Esophagus muscularis mucosa (tissue), 4 donors: ENCODE measurements at regions not wholly inside any gene's neighbourhood (a gene's known extent, or its start where the extent isn't known, plus 50 kb on each side); places are given as distances from the start of the nearest gene placed in this dataset.
"Not testable (repeated sequence)": the region's sequence is repeated elsewhere in the genome, so short reads cannot be mapped to it uniquely, and the experiment has no call there.

Experiments
- DNase-seq: peaks from one replicate; pipeline ENCODE4 v3.0.0-alpha.2; 2017; ENCODE audit errors: extremely low spot score
- H3K27ac ChIP-seq, 4 donors: fragments of 200-600 bp; sonication (generic); replicated peaks in 1 of 4; 1 replicate in 3 of 4; 2 replicates in 1 of 4; pipeline ENCODE4 v1.5.1; 2016 to 2019; ENCODE audit warnings: mild to moderate bottlenecking in 1 of 4
- H3K27me3 ChIP-seq, 4 donors: fragments of 200-600 bp; sonication (generic); one replicate each; pipeline versions ENCODE4 v1.5.1 to v1.6.0; 2016 to 2019
- H3K36me3 ChIP-seq, 4 donors: fragments of 200-600 bp; sonication (generic); one replicate each; pipeline ENCODE4 v1.5.1; 2016 to 2019
- H3K4me1 ChIP-seq, 4 donors: fragments of 200-600 bp; sonication (generic); one replicate each; pipeline ENCODE4 v1.5.1; 2016 to 2019
- H3K4me3 ChIP-seq, 4 donors: fragments of 200-600 bp; sonication (generic); 1 replicate in 2 of 4; 2 replicates in 2 of 4; pipeline ENCODE4 v1.5.1; 2016 to 2019; ENCODE audit warnings: mild to moderate bottlenecking in 4 of 4, moderate library complexity in 1 of 4
- H3K9me3 ChIP-seq, 4 donors: fragments of 200-600 bp; sonication (generic); 1 replicate in 3 of 4; 2 replicates in 1 of 4; pipeline ENCODE4 v1.5.1; 2016 to 2019
- EP300 ChIP-seq: sonication (generic); formaldehyde crosslinking; IDR thresholded peaks from one replicate; pipeline ENCODE4 v1.6.1; 2017; ENCODE audit warnings: antibody characterized with exemption
- POLR2A ChIP-seq: fragments of 450-650 bp; IDR thresholded peaks from one replicate; pipeline ENCODE4 v1.6.1; 2017; ENCODE audit warnings: antibody characterized with exemption, moderate library complexity, mild to moderate bottlenecking, low read depth
- POLR2AphosphoS5 ChIP-seq, 2 donors: sonication (generic); formaldehyde crosslinking; IDR thresholded peaks; one replicate each; pipeline ENCODE4 v1.6.1; 2017; ENCODE audit warnings: antibody characterized with exemption in 2 of 2
- WGBS: methylation state at CpG from one replicate; pipeline ENCODE4 v1.1.5; 2018; 5-methylcytosine and 5-hydroxymethylcytosine counted together
- intact Hi-C: fragments of 100-400 bp; cut with DNase I; formaldehyde crosslinking; loops from one replicate; pipeline ENCODE4 v1.15.1; 2023
- TF ChIP-seq, protein P1 (sequence below), 3 experiments: fragments of 200-600 bp in 2 of 3; fragments of 450-650 bp in 1 of 3; sonication (generic) in 2 of 3; IDR thresholded peaks; one replicate each; pipeline ENCODE4 v1.5.1; 2017 to 2019; ENCODE audit warnings: antibody characterized with exemption in 3 of 3, mild to moderate bottlenecking in 2 of 3, moderate library complexity in 1 of 3

DNA sequence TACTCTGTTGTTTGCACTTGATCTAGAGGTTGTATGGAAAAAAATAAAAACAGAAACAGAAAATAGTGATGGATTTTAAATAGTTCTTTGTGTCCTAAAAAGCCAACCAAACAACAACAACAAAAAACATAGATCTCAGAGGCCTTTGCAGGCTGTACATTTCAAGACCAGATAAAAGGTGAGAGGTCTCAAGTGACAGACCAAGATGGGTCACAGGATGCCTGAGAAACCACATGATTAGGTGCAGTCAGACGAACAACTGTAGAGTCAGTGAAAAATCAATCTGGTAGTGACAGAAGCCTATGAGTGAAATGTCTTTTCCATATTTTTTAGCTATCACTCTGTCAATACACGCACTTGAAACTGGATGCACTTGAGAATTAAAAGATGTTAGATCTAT, 193.5 kb upstream of the SAMSN1 start:
- no peaks in the 10 kb centered on the region for H3K9me3 ChIP-seq
- H3K27ac ChIP-seq = no peak overlapping the region
- WGBS = 83% methylated on average over 2 of the region's 2 CpGs
- H3K4me1 ChIP-seq = no peaks in the 10 kb centered on the region
- no peak overlapping the region for H3K4me3 ChIP-seq
- DNase-seq = no peak
- no peaks in the 10 kb centered on the region for H3K27me3 ChIP-seq
- H3K36me3 ChIP-seq = no peaks in the 10 kb centered on the region
- intact Hi-C loops = no loop called here
- TF ChIP-seq EP300 = no peak
- TF ChIP-seq, protein P1, sequence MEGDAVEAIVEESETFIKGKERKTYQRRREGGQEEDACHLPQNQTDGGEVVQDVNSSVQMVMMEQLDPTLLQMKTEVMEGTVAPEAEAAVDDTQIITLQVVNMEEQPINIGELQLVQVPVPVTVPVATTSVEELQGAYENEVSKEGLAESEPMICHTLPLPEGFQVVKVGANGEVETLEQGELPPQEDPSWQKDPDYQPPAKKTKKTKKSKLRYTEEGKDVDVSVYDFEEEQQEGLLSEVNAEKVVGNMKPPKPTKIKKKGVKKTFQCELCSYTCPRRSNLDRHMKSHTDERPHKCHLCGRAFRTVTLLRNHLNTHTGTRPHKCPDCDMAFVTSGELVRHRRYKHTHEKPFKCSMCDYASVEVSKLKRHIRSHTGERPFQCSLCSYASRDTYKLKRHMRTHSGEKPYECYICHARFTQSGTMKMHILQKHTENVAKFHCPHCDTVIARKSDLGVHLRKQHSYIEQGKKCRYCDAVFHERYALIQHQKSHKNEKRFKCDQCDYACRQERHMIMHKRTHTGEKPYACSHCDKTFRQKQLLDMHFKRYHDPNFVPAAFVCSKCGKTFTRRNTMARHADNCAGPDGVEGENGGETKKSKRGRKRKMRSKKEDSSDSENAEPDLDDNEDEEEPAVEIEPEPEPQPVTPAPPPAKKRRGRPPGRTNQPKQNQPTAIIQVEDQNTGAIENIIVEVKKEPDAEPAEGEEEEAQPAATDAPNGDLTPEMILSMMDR (IDR thresholded peaks at IDR 0.05) = no peak
- no peak for TF ChIP-seq POLR2AphosphoS5 (IDR thresholded peaks at IDR 0.05)
- TF ChIP-seq POLR2A = no peak

DNA sequence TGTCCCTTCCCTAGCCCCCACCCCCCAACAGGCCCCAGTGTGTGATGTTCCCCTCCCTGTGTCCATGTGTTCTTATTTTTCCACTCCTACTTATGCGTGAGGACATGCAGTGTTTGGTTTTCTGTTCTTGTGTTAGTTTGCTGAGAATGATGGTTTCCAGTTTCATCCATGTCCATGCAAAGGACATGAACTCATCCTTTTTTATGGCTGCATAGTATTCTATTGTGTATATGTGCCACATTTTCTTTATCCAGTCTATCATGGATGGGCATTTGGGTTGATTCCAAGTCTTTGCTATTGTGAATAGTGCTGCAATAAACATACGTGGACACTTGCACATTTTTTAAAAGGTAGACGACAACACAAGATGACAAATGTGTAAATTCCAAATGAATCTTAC, 192.5 kb upstream of the SAMSN1 start:
- H3K27me3 ChIP-seq, H3K4me3 ChIP-seq, H3K27ac ChIP-seq, H3K4me1 ChIP-seq, H3K9me3 ChIP-seq, DNase-seq, intact Hi-C loops, H3K36me3 ChIP-seq: not testable (repeated sequence)
- WGBS = 89% methylated on average over 3 of the region's 3 CpGs

DNA sequence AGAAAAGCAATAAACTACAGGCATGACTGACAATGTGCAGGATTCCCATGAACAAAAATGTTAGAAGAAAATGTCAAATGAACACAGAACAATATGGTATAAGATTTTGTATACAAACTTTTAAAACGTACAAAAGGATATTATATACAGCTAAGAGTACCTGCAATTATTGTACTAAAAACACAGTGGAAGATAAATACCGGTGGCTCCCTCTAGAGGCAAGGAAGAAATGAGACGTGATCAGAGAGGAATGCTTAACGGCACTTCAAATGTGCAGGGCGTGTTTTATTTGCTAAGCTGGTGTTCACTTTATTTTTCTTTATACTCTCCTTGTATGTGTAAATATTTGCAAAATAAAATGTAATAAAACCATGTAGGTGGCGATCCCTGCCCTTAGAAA, 191.8 kb upstream of the SAMSN1 start:
- intact Hi-C loops = no loop called here
- no peaks in the 10 kb centered on the region for H3K36me3 ChIP-seq
- H3K4me3 ChIP-seq = no peak overlapping the region
- H3K9me3 ChIP-seq = no peaks in the 10 kb centered on the region
- no peak overlapping the region for H3K27ac ChIP-seq
- no peaks in the 10 kb centered on the region for H3K4me1 ChIP-seq
- H3K27me3 ChIP-seq = no peaks in the 10 kb centered on the region
- TF ChIP-seq, protein P1 (IDR thresholded peaks at IDR 0.05) = peak; percentile 39 to 51 (median 40)
- TF ChIP-seq POLR2A = no peak
- no peak for DNase-seq
- 53% methylated on average over 6 of the region's 6 CpGs for WGBS

DNA sequence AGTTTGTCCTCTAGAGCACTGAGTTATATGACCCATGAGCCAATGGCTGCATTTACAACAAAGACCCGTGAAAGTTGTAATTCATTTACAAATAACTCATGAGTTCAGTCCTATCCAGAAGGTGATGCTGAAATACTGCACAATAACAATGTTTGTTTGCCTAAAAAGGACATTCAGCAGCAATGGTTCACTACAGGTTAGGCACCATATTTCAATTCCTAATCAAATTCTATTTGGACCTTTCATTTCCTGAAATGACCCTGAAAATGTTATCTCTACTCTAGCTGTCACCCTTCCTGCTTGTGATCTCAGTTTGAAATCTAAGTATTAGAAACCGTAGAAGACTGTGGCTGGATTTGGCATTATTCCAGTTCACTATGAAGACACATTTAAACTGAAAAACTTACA, 191.2 kb upstream of the SAMSN1 start:
- no peak for TF ChIP-seq POLR2A
- no peak for TF ChIP-seq EP300
- no peak for TF ChIP-seq POLR2AphosphoS5 (IDR thresholded peaks at IDR 0.05)
- TF ChIP-seq, protein P1 (IDR thresholded peaks at IDR 0.05) = no peak
- Histone ChIP-seq H3K36me3 (no peaks in the 10 kb centered on the region), H3K4me1 (no peaks in the 10 kb centered on the region), H3K4me3 (no peak overlapping the region), H3K9me3 (no peaks in the 10 kb centered on the region), H3K27ac (no peak overlapping the region), H3K27me3 (no peaks in the 10 kb centered on the region)
- DNase-seq = no peak
- 53% methylated on average over 2 of the region's 2 CpGs for WGBS
- intact Hi-C loops = no loop called here

DNA sequence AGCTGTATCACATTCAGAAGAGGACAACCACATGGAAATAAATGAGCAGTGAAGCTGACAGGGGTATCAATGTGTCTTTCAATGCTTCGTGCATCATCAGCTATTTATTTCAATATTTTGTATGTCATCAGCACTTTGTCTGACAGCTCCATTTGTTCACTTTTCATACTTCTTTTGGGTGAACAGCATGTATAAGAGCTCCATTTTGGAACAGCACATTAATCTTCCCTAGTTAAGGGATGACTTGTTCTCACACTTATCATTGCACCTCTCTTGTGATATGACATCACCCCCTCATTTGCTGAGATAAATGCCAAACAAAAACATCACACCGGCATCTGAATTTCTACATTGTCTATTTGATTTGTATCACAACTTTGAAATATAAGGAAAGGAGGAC, 190.6 kb upstream of the SAMSN1 start:
- Histone ChIP-seq H3K36me3 (no peaks in the 10 kb centered on the region), H3K9me3 (no peaks in the 10 kb centered on the region), H3K4me3 (no peak overlapping the region), H3K27ac (no peak overlapping the region), H3K4me1 (no peaks in the 10 kb centered on the region), H3K27me3 (no peaks in the 10 kb centered on the region)
- TF ChIP-seq, protein P1 (IDR thresholded peaks at IDR 0.05) = no peak
- TF ChIP-seq POLR2AphosphoS5 (IDR thresholded peaks at IDR 0.05) = no peak
- WGBS = 78% methylated on average over 2 of the region's 2 CpGs
- DNase-seq = no peak
- intact Hi-C loops = no loop called here
